K562 (cell line): ENCODE measurements at regions not wholly inside any gene's neighbourhood (a gene's known extent, or its start where the extent isn't known, plus 50 kb on each side); places are given as distances from the start of the nearest gene placed in this dataset.

Experiments used
- AFF4 ChIP-seq: sonication (generic); formaldehyde crosslinking; IDR thresholded peaks from 2 replicates; pipeline ENCODE4 v1.8.0; 2023; ENCODE audit warnings: mild to moderate bottlenecking, missing genetic modification reagents
- COPS2 ChIP-seq: fragments of 450-650 bp; conservative IDR thresholded peaks from 2 replicates; pipeline ENCODE4 v1.6.1; 2016; ENCODE audit warnings: mild to moderate bottlenecking, moderate library complexity
- CREB5 ChIP-seq: fragments of 250-450 bp; sonication (Bioruptor Pico); IDR thresholded peaks from 2 replicates; pipeline ENCODE4 v1.5.0; 2020; ENCODE audit warnings: mild to moderate bottlenecking
- EWSR1 ChIP-seq: fragments of 450-650 bp; IDR thresholded peaks from 2 replicates; pipeline ENCODE4 v1.6.1; 2018; ENCODE audit warnings: borderline replicate concordance, mild to moderate bottlenecking, low read depth, moderate library complexity; ENCODE audit not compliant: partially characterized antibody
- HCFC1 ChIP-seq: IDR thresholded peaks from 2 replicates; pipeline ENCODE4 v1.6.1; 2012; ENCODE audit warnings: low read depth, low read length, improper control_type of control experiment
- HOMEZ ChIP-seq: fragments of 250-450 bp; sonication (Bioruptor Pico); IDR thresholded peaks from 2 replicates; pipeline ENCODE4 v1.4.0; 2020; ENCODE audit warnings: mild to moderate bottlenecking, moderate library complexity
- MITF ChIP-seq: IDR thresholded peaks from 2 replicates; pipeline ENCODE4 v1.6.1; 2014; ENCODE audit warnings: antibody characterized with exemption
- POLR3A ChIP-seq: IDR thresholded peaks from 2 replicates; pipeline ENCODE4 v1.6.1; 2011; ENCODE audit warnings: borderline replicate concordance, mild to moderate bottlenecking, moderate library complexity; ENCODE audit not compliant: insufficient read length, insufficient read depth; ENCODE audit errors: extremely low read depth
- TAL1 ChIP-seq: fragments of 450-650 bp; IDR thresholded peaks from 2 replicates; pipeline ENCODE4 v1.6.1; 2016; ENCODE audit warnings: mild to moderate bottlenecking
- THAP12 ChIP-seq: fragments of 250-450 bp; sonication (Bioruptor Pico); IDR thresholded peaks from 2 replicates; pipeline ENCODE4 v1.9.0; 2021; ENCODE audit warnings: mild to moderate bottlenecking, inconsistent platforms
- ZBTB17 ChIP-seq: fragments of 450-650 bp; formaldehyde crosslinking; IDR thresholded peaks from 2 replicates; pipeline ENCODE4 v1.4.0; 2020; ENCODE audit warnings: mild to moderate bottlenecking
- ZFX ChIP-seq: sonication (generic); formaldehyde crosslinking; IDR thresholded peaks from 2 replicates; pipeline ENCODE4 v1.8.0; 2022; ENCODE audit warnings: mild to moderate bottlenecking, missing genetic modification reagents, moderate library complexity
- ZNF121 ChIP-seq: sonication (generic); formaldehyde crosslinking; conservative IDR thresholded peaks from 2 replicates; pipeline ENCODE4 v1.8.0; 2022; ENCODE audit warnings: missing genetic modification reagents
- ZNF239 ChIP-seq: fragments of 250-450 bp; sonication (Bioruptor Pico); IDR thresholded peaks from 2 replicates; pipeline ENCODE4 v1.4.0; 2020; ENCODE audit warnings: mild to moderate bottlenecking
- ZNF444 ChIP-seq: fragments of 250-450 bp; sonication (Bioruptor Pico); IDR thresholded peaks from 2 replicates; pipeline ENCODE4 v1.4.0; 2020; ENCODE audit warnings: mild to moderate bottlenecking, moderate library complexity
- ZNF780A ChIP-seq: fragments of 250-450 bp; sonication (Bioruptor Pico); IDR thresholded peaks from 2 replicates; pipeline ENCODE4 v1.5.0; 2021; ENCODE audit warnings: mild to moderate bottlenecking
- ZNF79 ChIP-seq: fragments of 250-450 bp; sonication (Bioruptor Pico); IDR thresholded peaks from 2 replicates; pipeline ENCODE4 v1.4.0; 2020; ENCODE audit warnings: low read depth, mild to moderate bottlenecking, moderate library complexity

- TF ChIP-seq HOMEZ (CRISPR knock-in tag) (peak; percentile 74), ZFX (CRISPR knock-in tag) (peak; percentile 96), POLR3A (peak; percentile 22), CREB5 (CRISPR knock-in tag) (no peak), AFF4 (CRISPR knock-in tag) (peak; percentile 81; the same call in 1 of the 2 replicates), TAL1 (no peak), ZNF239 (CRISPR knock-in tag) (no peak), ZNF79 (CRISPR knock-in tag) (no peak), ZBTB17 (peak; percentile 64), THAP12 (CRISPR knock-in tag) (peak; percentile 56; the same call in 1 of the 2 replicates), ZNF121 (CRISPR knock-in tag) (0 out of 2 replicates have a peak, but pooled peaks have one; percentile 4), EWSR1 (no peak), MITF (no peak), ZNF780A (CRISPR knock-in tag) (no peak), COPS2 (no peak), ZNF444 (CRISPR knock-in tag) (no peak), HCFC1 (peak; percentile 47)
These were observed 64.9 kb upstream of the FCGR2A start (continued) for GRCh38 chr1:161440312-161440894.
